ENCODE measurements at regions not wholly inside any gene's neighbourhood (a gene's known extent, or its start where the extent isn't known, plus 50 kb on each side); places are given as distances from the start of the nearest gene placed in this dataset.

- TF ChIP-seq EMX1 (CRISPR knock-in tag; IDR thresholded peaks at IDR 0.05): no peak
- Mint-ChIP-seq H3K27ac (no peak overlapping the region), H3K4me3 (no peak overlapping the region), H3K9me3 (peaks cover 12% of the 10 kb centered on the region), H3K4me1 (no peaks in the 10 kb centered on the region), H3K27me3 (ENCODE audit: low read depth) (peaks cover 2% of the 10 kb centered on the region; the same call in 1 of the 2 replicates), H3K36me3 (peaks cover 5% of the 10 kb centered on the region; the same call in 1 of the 2 replicates)
- ATAC-seq (no peak), DNase-seq (ENCODE audit: low spot score) (no peak)
- ChIA-PET CTCF (no interaction called here), POLR2A (no interaction called here)
Observed at GRCh38 chr14:97180304-97181200, 383.4 kb downstream of the VRK1 start.

GRCh38 chr14:97185186-97185585 is 388.0 kb downstream of the VRK1 start:
- TF ChIP-seq ZBTB21 (CRISPR knock-in tag; IDR thresholded peaks at IDR 0.05; ENCODE audit: borderline replicate concordance) (no peak), CTCF (IDR thresholded peaks at IDR 0.05) (0 out of 2 replicates have a peak, but pooled peaks have one; percentile 13), SP1 (CRISPR knock-in tag; conservative IDR thresholded peaks at IDR 0.05) (no peak), AR (CRISPR knock-in tag; IDR thresholded peaks at IDR 0.05) (no peak)
- Mint-ChIP-seq H3K9me3 (peaks cover 12% of the 10 kb centered on the region), H3K27me3 (ENCODE audit: low read depth) (peaks cover 2% of the 10 kb centered on the region; the same call in 1 of the 2 replicates), H3K27ac (no peak overlapping the region), H3K4me3 (no peak overlapping the region), H3K36me3 (peaks cover 5% of the 10 kb centered on the region; the same call in 1 of the 2 replicates), H3K4me1 (peaks cover 7% of the 10 kb centered on the region)
- peak; percentile 67; the same call in 1 of the 2 replicates for ATAC-seq
- DNase-seq (ENCODE audit: low spot score): no peak
- ChIA-PET POLR2A (no interaction called here), CTCF (interaction anchor here (0.6 to 1.4 kb wide), 11 partner anchors 9 to 203 kb away, joined by 3 to 11 read pairs (median 4); no protein-coding TSS in a partner anchor)

- H3K4me1 Mint-ChIP-seq: peaks cover 7% of the 10 kb centered on the region
- H3K27me3 Mint-ChIP-seq (ENCODE audit: low read depth): no peaks in the 10 kb centered on the region; the same call in 1 of the 2 replicates
- no peaks in the 10 kb centered on the region for H3K36me3 Mint-ChIP-seq
- DNase-seq (ENCODE audit: low spot score) (no peak), ATAC-seq (no peak)
- ChIA-PET CTCF (no interaction called here), POLR2A (no interaction called here)
- no peaks in the 10 kb centered on the region; the same call in 1 of the 2 replicates for H3K9me3 Mint-ChIP-seq
- H3K27ac Mint-ChIP-seq: no peak overlapping the region
- no peak overlapping the region for H3K4me3 Mint-ChIP-seq
- TF ChIP-seq ZNF532 (CRISPR knock-in tag; IDR thresholded peaks at IDR 0.05; ENCODE audit: borderline replicate concordance): no peak
- no peak for TF ChIP-seq CDX4 (CRISPR knock-in tag; IDR thresholded peaks at IDR 0.05; ENCODE audit: borderline replicate concordance)
- no peak for TF ChIP-seq NFYB (CRISPR knock-in tag; conservative IDR thresholded peaks at IDR 0.05; ENCODE audit: low read depth)
- no peak for TF ChIP-seq IRF1 (CRISPR knock-in tag; IDR thresholded peaks at IDR 0.05)
- no peak for TF ChIP-seq IRF2 (CRISPR knock-in tag; IDR thresholded peaks at IDR 0.05; ENCODE audit: borderline replicate concordance, low read depth)
- TF ChIP-seq USF2 (CRISPR knock-in tag; IDR thresholded peaks at IDR 0.05): no peak
- no peak for TF ChIP-seq ZBTB43 (CRISPR knock-in tag; IDR thresholded peaks at IDR 0.05)
- TF ChIP-seq JAZF1 (CRISPR knock-in tag; IDR thresholded peaks at IDR 0.05): no peak
- no peak for TF ChIP-seq RORB (CRISPR knock-in tag; IDR thresholded peaks at IDR 0.05)
- no peak for TF ChIP-seq FOXP1 (CRISPR knock-in tag; IDR thresholded peaks at IDR 0.05; ENCODE audit: borderline replicate concordance)
- TF ChIP-seq ZNF396 (CRISPR knock-in tag; IDR thresholded peaks at IDR 0.05; ENCODE audit: borderline replicate concordance): no peak
- TF ChIP-seq NR1H2 (CRISPR knock-in tag; IDR thresholded peaks at IDR 0.05): no peak
- TF ChIP-seq JUN (CRISPR knock-in tag; IDR thresholded peaks at IDR 0.05): no peak
Observed at GRCh38 chr14:97187916-97188315, 390.7 kb downstream of the VRK1 start.

All from WTC11 (cell line).